ENCODE measurements at regions not wholly inside any gene's neighbourhood (a gene's known extent, or its start where the extent isn't known, plus 50 kb on each side); places are given as distances from the start of the nearest gene placed in this dataset.

GRCh38 chr2:196248467-196249094, 77.2 kb upstream of the STK17B start:
- no peak for DNase-seq (ENCODE audit: low read depth in 1 of 2, low spot score in 1 of 2)

- DNase-seq (ENCODE audit: low read depth in 1 of 2, low spot score in 1 of 2), result no peak
These were observed 77.8 kb upstream of the STK17B start for GRCh38 chr2:196249171-196249570.

GRCh38 chr2:196249860-196250259, 78.5 kb upstream of the STK17B start:
- DNase-seq (ENCODE audit: low read depth in 1 of 2, low spot score in 1 of 2), result no peak

GRCh38 chr2:196251132-196251531, 79.8 kb upstream of the STK17B start:
- no peak for DNase-seq (ENCODE audit: low read depth in 1 of 2, low spot score in 1 of 2)

- no peak for DNase-seq (ENCODE audit: low read depth in 1 of 2, low spot score in 1 of 2)
These were observed 81.2 kb upstream of the STK17B start for GRCh38 chr2:196252408-196253115.

GRCh38 chr2:196253116-196253480, 81.7 kb upstream of the STK17B start:
- no peak for DNase-seq (ENCODE audit: low read depth in 1 of 2, low spot score in 1 of 2)

- no peak for DNase-seq (ENCODE audit: low read depth in 1 of 2, low spot score in 1 of 2)
These were observed 85.2 kb upstream of the STK17B start for GRCh38 chr2:196256585-196256984.

GRCh38 chr2:196257086-196257485, 85.7 kb upstream of the STK17B start:
- no peak for DNase-seq (ENCODE audit: low read depth in 1 of 2, low spot score in 1 of 2)

GRCh38 chr2:196258407-196258806, 87.0 kb upstream of the STK17B start:
- no peak for DNase-seq (ENCODE audit: low read depth in 1 of 2, low spot score in 1 of 2)

- no peak for DNase-seq (ENCODE audit: low read depth in 1 of 2, low spot score in 1 of 2)
These were observed 88.4 kb upstream of the STK17B start for GRCh38 chr2:196259507-196260481.

- no peak for DNase-seq (ENCODE audit: low read depth in 1 of 2, low spot score in 1 of 2)
These were observed 89.2 kb upstream of the STK17B start for GRCh38 chr2:196260546-196260945.

- no peak for DNase-seq (ENCODE audit: low read depth in 1 of 2, low spot score in 1 of 2)
These were observed 91.2 kb upstream of the STK17B start for GRCh38 chr2:196262606-196263005.

GRCh38 chr2:196263181-196263747, 91.9 kb upstream of the STK17B start:
- no peak for DNase-seq (ENCODE audit: low read depth in 1 of 2, low spot score in 1 of 2)

GRCh38 chr2:196266351-196266750, 95.0 kb upstream of the STK17B start:
- no peak for DNase-seq (ENCODE audit: low read depth in 1 of 2, low spot score in 1 of 2)

- no peak for DNase-seq (ENCODE audit: low read depth in 1 of 2, low spot score in 1 of 2)
These were observed 95.5 kb upstream of the STK17B start for GRCh38 chr2:196266855-196267254.

- no peak for DNase-seq (ENCODE audit: low read depth in 1 of 2, low spot score in 1 of 2)
These were observed 96.6 kb upstream of the STK17B start for GRCh38 chr2:196268025-196268424.

- no peak for DNase-seq (ENCODE audit: low read depth in 1 of 2, low spot score in 1 of 2)
These were observed 97.4 kb upstream of the STK17B start for GRCh38 chr2:196268538-196269338.

- DNase-seq (ENCODE audit: low read depth in 1 of 2, low spot score in 1 of 2), result no peak
These were observed 100.4 kb upstream of the STK17B start for GRCh38 chr2:196271795-196272194.

- no peak for DNase-seq (ENCODE audit: low read depth in 1 of 2, low spot score in 1 of 2)
These were observed 103.0 kb upstream of the STK17B start for GRCh38 chr2:196274387-196274809.

GRCh38 chr2:196275646-196276352, 104.4 kb upstream of the STK17B start:
- DNase-seq (ENCODE audit: low read depth in 1 of 2, low spot score in 1 of 2), result no peak
